Fibroblast of lung (primary cell): ENCODE measurements at regions not wholly inside any gene's neighbourhood (a gene's known extent, or its start where the extent isn't known, plus 50 kb on each side); places are given as distances from the start of the nearest gene placed in this dataset.
"Not testable (repeated sequence)": the region's sequence is repeated elsewhere in the genome, so short reads cannot be mapped to it uniquely, and the experiment has no call there.

ENCODE experiments used
- CTCF ChIP-seq, 2 donors: IDR thresholded peaks in 1 of 2; conservative IDR thresholded peaks in 1 of 2; 1 replicate in 1 of 2; 2 replicates in 1 of 2; pipeline ENCODE4 v1.5.1; 2011 to 2012; ENCODE audit warnings: low read length in 2 of 2, control low read depth in 1 of 2, inconsistent platforms in 1 of 2, low read depth in 1 of 2, mild to moderate bottlenecking in 1 of 2
- EZH2 ChIP-seq: IDR thresholded peaks from 2 replicates; pipeline ENCODE4 v1.5.1; 2012; ENCODE audit warnings: low read length, control low read depth, mild to moderate bottlenecking; ENCODE audit errors: missing control alignments

- TF ChIP-seq CTCF (conservative IDR thresholded peaks at IDR 0.05 in 1 of 2, IDR thresholded peaks at IDR 0.05 in 1 of 2; ENCODE audit: low read depth in 1 of 2, low read length in 2 of 2); EZH2: not testable (repeated sequence)
Observed at GRCh38 chr15:20470810-20471209, 70.8 kb downstream of the GOLGA6L6 start.
